OCI-LY7 (cell line): ENCODE measurements at regions not wholly inside any gene's neighbourhood (a gene's known extent, or its start where the extent isn't known, plus 50 kb on each side); places are given as distances from the start of the nearest gene placed in this dataset.

ENCODE experiments used
- BruUV-seq: library from RNA; stranded (reverse); fragments of 400-500 nt; replicated peaks from 2 replicates; lab custom pipeline; 2021; lab: Mats Ljungman, UMichigan
- CTCF ChIA-PET: fragments of 300-600 bp; sonication (Branson Sonifier 250); formaldehyde crosslinking; loops from one replicate; lab custom pipeline; 2022; ENCODE audit warnings: antibody characterized with exemption; ENCODE audit not compliant: unreplicated experiment; lab: Charles Lee
- POLR2A ChIA-PET: fragments of 300-600 bp; sonication (Branson Sonifier 250); formaldehyde crosslinking; loops from one replicate; lab custom pipeline; 2022; ENCODE audit warnings: antibody characterized with exemption; lab: Charles Lee
- DNase-seq: peaks from one replicate; pipeline ENCODE4 v3.0.0-alpha.2; 2015; ENCODE audit warnings: low spot score
- H2AFZ ChIP-seq: fragments of 200-600 bp; sonication (generic), shearing (Covaris generic); 2 replicates; pipeline ENCODE4 v1.6.1; 2014; ENCODE audit warnings: mild to moderate bottlenecking, antibody characterized with exemption, low read length, moderate library complexity
- H3K27ac ChIP-seq: fragments of 200-600 bp; sonication (generic); 2 replicates; pipeline ENCODE4 v1.5.1; 2014; ENCODE audit warnings: mixed run types, low read depth, mild to moderate bottlenecking, moderate library complexity, low read length, inconsistent platforms; ENCODE audit not compliant: poor library complexity, severe bottlenecking
- H3K36me3 ChIP-seq: fragments of 200-600 bp; sonication (generic); 2 replicates; pipeline ENCODE4 v1.6.1; 2014; ENCODE audit warnings: mild to moderate bottlenecking, antibody characterized with exemption, low read length, moderate library complexity, mixed read lengths; ENCODE audit not compliant: insufficient read depth
- H3K4me1 ChIP-seq: fragments of 200-600 bp; sonication (generic); 2 replicates; pipeline ENCODE4 v1.5.1; 2014; ENCODE audit warnings: mild to moderate bottlenecking, low read length; ENCODE audit not compliant: insufficient read depth, poor library complexity, severe bottlenecking
- H3K4me2 ChIP-seq: fragments of 200-600 bp; sonication (generic); 2 replicates; pipeline ENCODE4 v1.6.1; 2014; ENCODE audit warnings: mild to moderate bottlenecking, low read length
- H3K4me3 ChIP-seq: fragments of 200-600 bp; sonication (generic); 2 replicates; pipeline ENCODE4 v1.5.1; 2014; ENCODE audit warnings: mild to moderate bottlenecking, low read depth, low read length; ENCODE audit not compliant: poor library complexity, severe bottlenecking
- H3K79me2 ChIP-seq: fragments of 200-600 bp; sonication (generic); 2 replicates; pipeline ENCODE4 v1.6.1; 2016; ENCODE audit warnings: low read depth, mild to moderate bottlenecking, low read length, moderate library complexity, mixed read lengths; ENCODE audit not compliant: insufficient read depth
- H3K9me2 ChIP-seq: fragments of 200-600 bp; sonication (generic); 2 replicates; pipeline ENCODE4 v1.6.1; 2016; ENCODE audit warnings: mild to moderate bottlenecking, low read length, mixed read lengths; ENCODE audit not compliant: insufficient read depth
- H3K9me3 ChIP-seq: fragments of 200-600 bp; sonication (generic); 2 replicates; pipeline ENCODE4 v1.6.1; 2014; ENCODE audit warnings: mild to moderate bottlenecking, mixed run types, low read length, mixed read lengths
- H4K20me1 ChIP-seq: fragments of 200-600 bp; sonication (generic); 2 replicates; pipeline ENCODE4 v1.6.1; 2014; ENCODE audit warnings: mild to moderate bottlenecking, antibody characterized with exemption, low read length, moderate library complexity, mixed read lengths; ENCODE audit not compliant: insufficient read depth
- EZH2phosphoT487 ChIP-seq: fragments of 200-600 bp; sonication (generic); IDR thresholded peaks from 2 replicates; pipeline ENCODE4 v1.6.1; 2018; ENCODE audit warnings: low read depth, borderline replicate concordance, mild to moderate bottlenecking, mixed run types, antibody characterized with exemption, low read length, moderate library complexity, mixed read lengths
- intact Hi-C: fragments of 100-400 bp; cut with micrococcal nuclease; formaldehyde crosslinking; loops from one replicate; pipeline ENCODE4 v1.10.0; 2022; ENCODE audit not compliant: unreplicated experiment
- TF ChIP-seq, protein P1 (sequence below): fragments of 200-600 bp; sonication (generic); conservative IDR thresholded peaks from 2 replicates; pipeline ENCODE4 v1.5.1; 2014; ENCODE audit warnings: mild to moderate bottlenecking, antibody characterized with exemption, low read length, moderate library complexity, mixed read lengths

DNA sequence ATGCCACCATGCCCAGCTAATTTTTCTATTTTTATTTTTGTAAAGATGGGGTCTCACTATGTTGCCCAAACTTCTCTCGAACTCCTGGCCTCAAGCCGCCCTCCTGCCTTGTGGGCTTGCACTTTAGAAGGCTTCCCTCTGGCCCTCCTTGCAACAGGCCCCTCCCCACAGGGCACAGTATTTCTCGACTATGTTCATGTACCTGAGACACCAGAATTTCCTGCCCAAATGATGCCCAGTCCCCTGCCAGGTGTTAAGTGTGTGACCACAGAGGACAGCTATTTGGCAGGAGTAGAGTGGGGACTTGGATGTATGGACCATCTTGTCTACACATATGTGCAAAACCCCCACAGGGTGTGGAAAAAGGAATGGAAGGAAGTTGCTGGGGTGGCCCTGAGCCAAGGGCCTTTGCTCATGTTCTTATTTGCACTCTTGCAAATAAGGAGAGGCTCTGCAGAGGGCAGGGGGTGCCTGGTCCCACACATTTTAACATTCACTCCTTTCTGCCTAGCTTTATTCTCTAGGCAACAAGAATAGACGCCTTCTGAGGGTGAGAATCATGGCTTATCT, 168.4 kb upstream of the PODXL start:
- Histone ChIP-seq H3K4me3 (no peak overlapping the region), H3K27ac (no peak overlapping the region), H3K79me2 (no peaks in the 10 kb centered on the region), H3K9me3 (no peaks in the 10 kb centered on the region), H3K36me3 (no peaks in the 10 kb centered on the region), H2AFZ (no peak overlapping the region), H3K4me1 (no peaks in the 10 kb centered on the region), H4K20me1 (no peaks in the 10 kb centered on the region), H3K4me2 (no peak overlapping the region), H3K9me2 (no peaks in the 10 kb centered on the region)
- intact Hi-C loops: no loop called here
- no TSS peak for BruUV-seq
- CTCF ChIA-PET: no interaction called here
- POLR2A ChIA-PET: no interaction called here
- no peak for DNase-seq
- TF ChIP-seq, protein P1, sequence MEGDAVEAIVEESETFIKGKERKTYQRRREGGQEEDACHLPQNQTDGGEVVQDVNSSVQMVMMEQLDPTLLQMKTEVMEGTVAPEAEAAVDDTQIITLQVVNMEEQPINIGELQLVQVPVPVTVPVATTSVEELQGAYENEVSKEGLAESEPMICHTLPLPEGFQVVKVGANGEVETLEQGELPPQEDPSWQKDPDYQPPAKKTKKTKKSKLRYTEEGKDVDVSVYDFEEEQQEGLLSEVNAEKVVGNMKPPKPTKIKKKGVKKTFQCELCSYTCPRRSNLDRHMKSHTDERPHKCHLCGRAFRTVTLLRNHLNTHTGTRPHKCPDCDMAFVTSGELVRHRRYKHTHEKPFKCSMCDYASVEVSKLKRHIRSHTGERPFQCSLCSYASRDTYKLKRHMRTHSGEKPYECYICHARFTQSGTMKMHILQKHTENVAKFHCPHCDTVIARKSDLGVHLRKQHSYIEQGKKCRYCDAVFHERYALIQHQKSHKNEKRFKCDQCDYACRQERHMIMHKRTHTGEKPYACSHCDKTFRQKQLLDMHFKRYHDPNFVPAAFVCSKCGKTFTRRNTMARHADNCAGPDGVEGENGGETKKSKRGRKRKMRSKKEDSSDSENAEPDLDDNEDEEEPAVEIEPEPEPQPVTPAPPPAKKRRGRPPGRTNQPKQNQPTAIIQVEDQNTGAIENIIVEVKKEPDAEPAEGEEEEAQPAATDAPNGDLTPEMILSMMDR: no peak
- no peak for TF ChIP-seq EZH2phosphoT487

DNA sequence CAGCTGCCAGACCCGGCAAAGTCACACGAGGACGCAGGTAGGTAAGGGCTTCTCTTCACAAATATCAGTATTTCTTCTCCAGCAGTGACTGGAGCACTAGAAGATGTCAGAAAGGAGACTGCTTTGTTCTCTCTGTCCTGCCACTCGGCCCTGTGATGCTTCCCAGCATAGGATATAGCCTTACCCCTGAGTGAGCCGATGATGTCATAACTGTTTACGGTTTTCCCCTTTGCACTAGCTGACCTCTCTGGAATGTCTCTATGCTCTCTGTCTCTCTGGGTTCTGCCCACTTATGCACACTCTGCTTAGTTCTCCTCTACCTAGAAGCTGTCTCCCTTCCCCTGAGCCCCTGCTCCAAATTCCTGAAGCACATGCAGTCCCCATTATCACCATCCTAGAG, 167.5 kb upstream of the PODXL start:
- no TSS peak for BruUV-seq
- no peaks in the 10 kb centered on the region for H3K79me2 ChIP-seq
- no peaks in the 10 kb centered on the region for H3K9me3 ChIP-seq
- H3K36me3 ChIP-seq: no peaks in the 10 kb centered on the region
- no peaks in the 10 kb centered on the region for H3K9me2 ChIP-seq
- DNase-seq: no peak
- TF ChIP-seq EZH2phosphoT487: no peak
- TF ChIP-seq, protein P1: no peak
- intact Hi-C loops: no loop called here
- POLR2A ChIA-PET: no interaction called here
- H2AFZ ChIP-seq: no peak overlapping the region
- H3K4me1 ChIP-seq: no peaks in the 10 kb centered on the region
- H3K4me3 ChIP-seq: no peak overlapping the region
- no peak overlapping the region for H3K27ac ChIP-seq
- CTCF ChIA-PET: no interaction called here
- no peaks in the 10 kb centered on the region for H4K20me1 ChIP-seq
- H3K4me2 ChIP-seq: no peak overlapping the region

DNA sequence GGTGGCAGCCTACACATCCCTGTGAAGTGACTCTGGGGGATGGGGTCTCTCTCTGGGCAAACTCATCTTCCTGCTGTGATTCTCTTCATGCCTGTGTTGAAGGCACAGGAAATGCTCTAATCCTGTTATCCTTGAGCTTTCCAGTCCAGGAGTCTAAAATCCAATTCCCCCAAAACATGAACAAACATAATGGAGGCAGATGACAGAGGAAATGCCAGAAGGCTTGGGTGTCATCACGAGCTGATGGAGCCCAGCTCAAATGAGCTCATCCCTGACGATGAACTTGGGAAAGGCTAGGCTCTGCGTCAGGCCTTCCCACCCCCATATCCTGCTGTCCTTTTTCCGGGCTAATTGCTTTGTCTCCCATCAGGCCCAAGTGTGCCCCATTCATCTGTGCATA, 165.9 kb upstream of the PODXL start:
- Histone ChIP-seq H3K4me2 (no peak overlapping the region), H2AFZ (no peak overlapping the region), H3K9me2 (no peaks in the 10 kb centered on the region), H4K20me1 (no peaks in the 10 kb centered on the region), H3K36me3 (no peaks in the 10 kb centered on the region), H3K9me3 (no peaks in the 10 kb centered on the region), H3K4me1 (no peaks in the 10 kb centered on the region), H3K79me2 (no peaks in the 10 kb centered on the region), H3K4me3 (no peak overlapping the region), H3K27ac (no peak overlapping the region)
- TF ChIP-seq, protein P1: no peak
- TF ChIP-seq EZH2phosphoT487: no peak
- ChIA-PET POLR2A (interaction anchor here (0.5 kb wide), 1 partner anchor 705 kb away, joined by 3 read pairs; no protein-coding TSS in a partner anchor), CTCF (no interaction called here)
- no TSS peak for BruUV-seq
- no peak for DNase-seq
- intact Hi-C loops: no loop called here
